ENCODE measurements at regions not wholly inside any gene's neighbourhood (a gene's known extent, or its start where the extent isn't known, plus 50 kb on each side); places are given as distances from the start of the nearest gene placed in this dataset.

DNA sequence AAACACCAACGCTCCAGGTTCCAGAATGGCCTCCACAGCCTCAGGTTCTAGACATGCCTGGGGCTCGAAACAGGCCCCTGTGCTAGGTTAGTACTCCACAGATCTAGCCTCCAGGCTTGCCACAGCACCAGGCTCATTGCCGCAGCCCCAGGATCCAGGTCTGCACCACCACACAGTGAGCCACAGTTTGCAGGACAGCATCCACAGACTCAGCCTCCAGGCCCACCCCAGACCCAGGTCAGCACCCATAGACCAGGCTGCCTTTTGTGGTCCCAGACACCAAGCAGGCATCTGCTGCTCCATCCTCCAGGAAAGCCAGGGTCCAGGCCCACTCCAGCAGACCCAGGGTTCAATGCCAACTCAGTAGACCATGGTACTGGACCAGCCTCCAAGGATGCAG, 132.3 kb upstream of the VSTM2A start:
- no peak for TF ChIP-seq EZH2phosphoT487 (IDR thresholded peaks at IDR 0.05; ENCODE audit: borderline replicate concordance, low read length)
- no peak for TF ChIP-seq EZH2 (IDR thresholded peaks at IDR 0.05; ENCODE audit: low read length, unreplicated experiment)
- TF ChIP-seq, protein P1, sequence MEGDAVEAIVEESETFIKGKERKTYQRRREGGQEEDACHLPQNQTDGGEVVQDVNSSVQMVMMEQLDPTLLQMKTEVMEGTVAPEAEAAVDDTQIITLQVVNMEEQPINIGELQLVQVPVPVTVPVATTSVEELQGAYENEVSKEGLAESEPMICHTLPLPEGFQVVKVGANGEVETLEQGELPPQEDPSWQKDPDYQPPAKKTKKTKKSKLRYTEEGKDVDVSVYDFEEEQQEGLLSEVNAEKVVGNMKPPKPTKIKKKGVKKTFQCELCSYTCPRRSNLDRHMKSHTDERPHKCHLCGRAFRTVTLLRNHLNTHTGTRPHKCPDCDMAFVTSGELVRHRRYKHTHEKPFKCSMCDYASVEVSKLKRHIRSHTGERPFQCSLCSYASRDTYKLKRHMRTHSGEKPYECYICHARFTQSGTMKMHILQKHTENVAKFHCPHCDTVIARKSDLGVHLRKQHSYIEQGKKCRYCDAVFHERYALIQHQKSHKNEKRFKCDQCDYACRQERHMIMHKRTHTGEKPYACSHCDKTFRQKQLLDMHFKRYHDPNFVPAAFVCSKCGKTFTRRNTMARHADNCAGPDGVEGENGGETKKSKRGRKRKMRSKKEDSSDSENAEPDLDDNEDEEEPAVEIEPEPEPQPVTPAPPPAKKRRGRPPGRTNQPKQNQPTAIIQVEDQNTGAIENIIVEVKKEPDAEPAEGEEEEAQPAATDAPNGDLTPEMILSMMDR (conservative IDR thresholded peaks at IDR 0.05; ENCODE audit: low read depth, low read length), result no peak
- intact Hi-C loops (cut with micrococcal nuclease), result no loop called here

DNA sequence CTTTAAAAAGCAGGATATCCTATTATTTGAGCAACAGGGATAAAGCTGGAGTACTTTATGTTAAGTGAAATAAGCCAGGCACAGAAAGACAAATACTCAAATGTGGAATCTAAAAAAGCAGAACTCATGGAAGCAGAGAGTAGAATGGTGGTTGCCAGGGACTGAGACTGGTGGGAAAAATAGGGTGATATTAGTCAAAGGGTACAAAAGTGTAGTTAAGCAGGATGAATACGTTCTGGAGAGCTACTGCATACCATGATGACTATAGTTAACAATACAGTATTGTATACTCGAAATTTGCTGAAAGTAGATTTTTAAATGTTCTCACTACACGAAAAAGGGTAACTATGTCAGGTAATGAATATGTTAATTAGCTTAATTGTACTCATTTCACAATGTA, 125.5 kb upstream of the VSTM2A start:
- BruUV-seq (replicated peaks), result no TSS peak
- no peak for ATAC-seq
- no peak overlapping the region for H2AFZ ChIP-seq (ENCODE audit: low read length)
- CTCF ChIA-PET, result no interaction called here
- POLR2A ChIA-PET (ENCODE audit: unreplicated experiment), result no interaction called here
- H4K20me1 ChIP-seq (ENCODE audit: low read length), result no peaks in the 10 kb centered on the region
- DNase-seq, result no peak
- H3K4me1 ChIP-seq (ENCODE audit: insufficient read depth, low read length), result no peaks in the 10 kb centered on the region
- TF ChIP-seq EZH2phosphoT487 (IDR thresholded peaks at IDR 0.05; ENCODE audit: borderline replicate concordance, low read length) (no peak), EZH2 (IDR thresholded peaks at IDR 0.05; ENCODE audit: low read length, unreplicated experiment) (no peak)
- TF ChIP-seq, protein P1 (conservative IDR thresholded peaks at IDR 0.05; ENCODE audit: low read depth, low read length), result no peak
- H3K27ac ChIP-seq (ENCODE audit: low read length), result no peak overlapping the region
- no peaks in the 10 kb centered on the region for H3K9me3 ChIP-seq (ENCODE audit: low read length)
- H3K4me2 ChIP-seq (ENCODE audit: low read length), result no peak overlapping the region
- peaks cover 8% of the 10 kb centered on the region; the same call in 1 of the 2 replicates for H3K27me3 ChIP-seq (ENCODE audit: low read length)
- intact Hi-C loops (cut with micrococcal nuclease), result no loop called here
- no peaks in the 10 kb centered on the region for H3K9me2 ChIP-seq (replicated peaks; ENCODE audit: low read length)
- no peaks in the 10 kb centered on the region for H3K36me3 ChIP-seq (ENCODE audit: low read depth, low read length)
- H3K9ac ChIP-seq (ENCODE audit: low read length), result no peak overlapping the region
- H3K79me2 ChIP-seq (ENCODE audit: low read length), result no peaks in the 10 kb centered on the region
- H3F3A ChIP-seq (ENCODE audit: low read length, unreplicated experiment), result no peaks in the 10 kb centered on the region
- H3K4me3 ChIP-seq (ENCODE audit: low read length), result no peak overlapping the region

More for the DNA sequence above, 132.3 kb upstream of the VSTM2A start:
- H2AFZ ChIP-seq (ENCODE audit: low read length), result no peak overlapping the region
- no TSS peak for BruUV-seq (replicated peaks)
- H3K9me2 ChIP-seq (replicated peaks; ENCODE audit: low read length), result no peaks in the 10 kb centered on the region
- H3K4me3 ChIP-seq (ENCODE audit: low read length), result no peak overlapping the region
- H3K4me1 ChIP-seq (ENCODE audit: insufficient read depth, low read length), result no peaks in the 10 kb centered on the region
- ATAC-seq, result no peak
- H3K27me3 ChIP-seq (ENCODE audit: low read length), result no peaks in the 10 kb centered on the region
- no peaks in the 10 kb centered on the region for H3K79me2 ChIP-seq (ENCODE audit: low read length)
- no peaks in the 10 kb centered on the region for H4K20me1 ChIP-seq (ENCODE audit: low read length)
- ChIA-PET POLR2A (ENCODE audit: unreplicated experiment) (no interaction called here), CTCF (no interaction called here)
- no peak overlapping the region for H3K9ac ChIP-seq (ENCODE audit: low read length)
- no peaks in the 10 kb centered on the region for H3F3A ChIP-seq (ENCODE audit: low read length, unreplicated experiment)
- H3K9me3 ChIP-seq (ENCODE audit: low read length), result 0 out of 2 replicates have a peak, but pooled peaks cover 7% of the 10 kb centered on the region
- no peak overlapping the region for H3K27ac ChIP-seq (ENCODE audit: low read length)
- no peak overlapping the region for H3K4me2 ChIP-seq (ENCODE audit: low read length)
- H3K36me3 ChIP-seq (ENCODE audit: low read depth, low read length), result no peaks in the 10 kb centered on the region
- DNase-seq, result no peak

DNA sequence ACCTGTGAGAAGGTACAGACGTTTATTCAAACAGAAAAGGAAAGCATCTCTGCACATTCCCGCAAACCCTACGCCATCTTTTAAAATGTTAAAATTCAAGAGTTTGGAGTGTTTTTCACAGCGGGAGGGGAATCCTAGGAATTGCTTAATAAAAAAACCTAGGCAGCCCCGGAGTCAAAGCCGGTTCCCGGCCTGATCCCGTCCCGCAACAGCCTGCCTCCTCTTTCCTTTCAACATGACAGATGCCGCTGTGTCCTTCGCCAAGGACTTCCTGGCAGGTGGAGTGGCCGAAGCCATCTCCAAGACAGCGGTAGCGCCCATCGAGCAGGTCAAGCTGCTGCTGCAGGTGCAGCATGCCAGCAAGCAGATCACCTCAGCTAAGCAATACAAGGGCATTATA, 123.0 kb upstream of the VSTM2A start:
- intact Hi-C loops (cut with micrococcal nuclease), result no loop called here
- no peak overlapping the region for H3K4me2 ChIP-seq (ENCODE audit: low read length)
- no peak overlapping the region for H3K4me3 ChIP-seq (ENCODE audit: low read length)
- H3K9me3 ChIP-seq (ENCODE audit: low read length), result no peaks in the 10 kb centered on the region
- H3K27me3 ChIP-seq (ENCODE audit: low read length), result peaks cover 15% of the 10 kb centered on the region; the same call in 1 of the 2 replicates
- CTCF ChIA-PET, result no interaction called here
- no peak overlapping the region for H3K9ac ChIP-seq (ENCODE audit: low read length)
- H3K27ac ChIP-seq (ENCODE audit: low read length), result no peak overlapping the region
- H2AFZ ChIP-seq (ENCODE audit: low read length), result no peak overlapping the region
- DNase-seq, result no peak
- H3F3A ChIP-seq (ENCODE audit: low read length, unreplicated experiment), result no peaks in the 10 kb centered on the region
- ATAC-seq, result no peak
- no peaks in the 10 kb centered on the region for H3K9me2 ChIP-seq (replicated peaks; ENCODE audit: low read length)
- H3K79me2 ChIP-seq (ENCODE audit: low read length), result no peaks in the 10 kb centered on the region
- no peak for TF ChIP-seq EZH2 (IDR thresholded peaks at IDR 0.05; ENCODE audit: low read length, unreplicated experiment)
- TF ChIP-seq, protein P1 (conservative IDR thresholded peaks at IDR 0.05; ENCODE audit: low read depth, low read length), result no peak
- no peak for TF ChIP-seq EZH2phosphoT487 (IDR thresholded peaks at IDR 0.05; ENCODE audit: borderline replicate concordance, low read length)
- no peaks in the 10 kb centered on the region for H4K20me1 ChIP-seq (ENCODE audit: low read length)
- POLR2A ChIA-PET (ENCODE audit: unreplicated experiment), result no interaction called here
- no TSS peak for BruUV-seq (replicated peaks)
- H3K36me3 ChIP-seq (ENCODE audit: low read depth, low read length), result no peaks in the 10 kb centered on the region
- no peaks in the 10 kb centered on the region for H3K4me1 ChIP-seq (ENCODE audit: insufficient read depth, low read length)
